OCI-LY1 (cell line): ENCODE measurements at regions not wholly inside any gene's neighbourhood (a gene's known extent, or its start where the extent isn't known, plus 50 kb on each side); places are given as distances from the start of the nearest gene placed in this dataset.
"Not testable (repeated sequence)": the region's sequence is repeated elsewhere in the genome, so short reads cannot be mapped to it uniquely, and the experiment has no call there.

ENCODE experiments used
- H2AFZ ChIP-seq: fragments of 200-600 bp; sonication (generic), shearing (Covaris generic); 2 replicates; pipeline ENCODE4 v1.6.0; 2014; ENCODE audit warnings: antibody characterized with exemption, mild to moderate bottlenecking, low read length
- H3F3A ChIP-seq: fragments of 200-600 bp; sonication (generic), shearing (Covaris generic); 2 replicates; pipeline ENCODE4 v1.6.0; 2014; ENCODE audit warnings: mild to moderate bottlenecking, antibody characterized with exemption, low read length, moderate library complexity; ENCODE audit not compliant: insufficient read depth
- H3K27ac ChIP-seq: fragments of 200-600 bp; sonication (generic); 2 replicates; pipeline ENCODE4 v1.5.1; 2014; ENCODE audit warnings: low read length, mixed run types, mild to moderate bottlenecking, low read depth; ENCODE audit not compliant: poor library complexity, severe bottlenecking
- H3K27me3 ChIP-seq: fragments of 200-600 bp; sonication (generic); 2 replicates; pipeline ENCODE4 v1.6.0; 2014; ENCODE audit warnings: antibody characterized with exemption, mild to moderate bottlenecking, low read length, moderate library complexity; ENCODE audit not compliant: insufficient read depth
- H3K36me3 ChIP-seq: fragments of 200-600 bp; sonication (generic); 2 replicates; pipeline ENCODE4 v1.6.1; 2014; ENCODE audit warnings: mild to moderate bottlenecking, antibody characterized with exemption, low read length, moderate library complexity, mixed read lengths; ENCODE audit not compliant: insufficient read depth
- H3K4me1 ChIP-seq: fragments of 200-600 bp; sonication (generic); 2 replicates; pipeline ENCODE4 v1.5.1; 2014; ENCODE audit warnings: mild to moderate bottlenecking, low read length, moderate library complexity; ENCODE audit not compliant: insufficient read depth, severe bottlenecking
- H3K4me2 ChIP-seq: fragments of 200-600 bp; sonication (generic), shearing (Covaris generic); 2 replicates; pipeline ENCODE4 v1.6.1; 2014; ENCODE audit warnings: low read length
- H3K4me3 ChIP-seq: fragments of 200-600 bp; sonication (generic); 2 replicates; pipeline ENCODE4 v1.5.1; 2014; ENCODE audit warnings: low read length, low read depth, mild to moderate bottlenecking, mixed read lengths; ENCODE audit not compliant: poor library complexity, severe bottlenecking
- H3K79me2 ChIP-seq: fragments of 200-600 bp; shearing (Covaris generic); 2 replicates; pipeline ENCODE4 v1.6.1; 2016; ENCODE audit warnings: mixed run types, low read length, mixed read lengths; ENCODE audit not compliant: insufficient read depth
- H3K9ac ChIP-seq: fragments of 200-600 bp; sonication (generic), shearing (Covaris generic); 2 replicates; pipeline ENCODE4 v1.6.1; 2014; ENCODE audit warnings: mild to moderate bottlenecking, low read length, mixed read lengths
- H3K9me2 ChIP-seq: fragments of 200-600 bp; sonication (generic), shearing (Covaris generic); 2 replicates; pipeline ENCODE4 v1.6.1; 2014; ENCODE audit warnings: low read depth, mild to moderate bottlenecking, low read length, mixed read lengths
- H3K9me3 ChIP-seq: fragments of 200-600 bp; shearing (Covaris generic); 2 replicates; pipeline ENCODE4 v1.6.1; 2014; ENCODE audit warnings: low read length, mixed read lengths
- H4K20me1 ChIP-seq: fragments of 200-600 bp; sonication (generic), shearing (Covaris generic); 2 replicates; pipeline ENCODE4 v1.6.0; 2016; ENCODE audit warnings: mild to moderate bottlenecking, low read length; ENCODE audit not compliant: insufficient read depth
- EZH2 ChIP-seq: fragments of 200-600 bp; sonication (generic), shearing (Covaris generic); IDR thresholded peaks from 2 replicates; pipeline ENCODE4 v1.8.0; 2017; ENCODE audit warnings: borderline replicate concordance, mixed run types, mild to moderate bottlenecking, antibody characterized with exemption, low read length, moderate library complexity, mixed read lengths
- TF ChIP-seq, protein P1 (sequence below): fragments of 200-600 bp; sonication (generic), shearing (Covaris generic); IDR thresholded peaks from 2 replicates; pipeline ENCODE4 v1.5.1; 2017; ENCODE audit warnings: mild to moderate bottlenecking, antibody characterized with exemption, low read length, moderate library complexity, mixed read lengths

- Histone ChIP-seq H3K9ac (no peak overlapping the region), H3K27me3 (no peaks in the 10 kb centered on the region), H3K4me3 (no peak overlapping the region), H3K9me2 (no peaks in the 10 kb centered on the region), H3K4me2 (no peak overlapping the region), H3F3A (no peaks in the 10 kb centered on the region), H3K79me2 (no peaks in the 10 kb centered on the region), H3K27ac (no peak overlapping the region), H4K20me1 (no peaks in the 10 kb centered on the region), H3K4me1 (no peaks in the 10 kb centered on the region), H2AFZ (no peak overlapping the region), H3K9me3 (no peaks in the 10 kb centered on the region), H3K36me3 (no peaks in the 10 kb centered on the region)
- TF ChIP-seq, protein P1, sequence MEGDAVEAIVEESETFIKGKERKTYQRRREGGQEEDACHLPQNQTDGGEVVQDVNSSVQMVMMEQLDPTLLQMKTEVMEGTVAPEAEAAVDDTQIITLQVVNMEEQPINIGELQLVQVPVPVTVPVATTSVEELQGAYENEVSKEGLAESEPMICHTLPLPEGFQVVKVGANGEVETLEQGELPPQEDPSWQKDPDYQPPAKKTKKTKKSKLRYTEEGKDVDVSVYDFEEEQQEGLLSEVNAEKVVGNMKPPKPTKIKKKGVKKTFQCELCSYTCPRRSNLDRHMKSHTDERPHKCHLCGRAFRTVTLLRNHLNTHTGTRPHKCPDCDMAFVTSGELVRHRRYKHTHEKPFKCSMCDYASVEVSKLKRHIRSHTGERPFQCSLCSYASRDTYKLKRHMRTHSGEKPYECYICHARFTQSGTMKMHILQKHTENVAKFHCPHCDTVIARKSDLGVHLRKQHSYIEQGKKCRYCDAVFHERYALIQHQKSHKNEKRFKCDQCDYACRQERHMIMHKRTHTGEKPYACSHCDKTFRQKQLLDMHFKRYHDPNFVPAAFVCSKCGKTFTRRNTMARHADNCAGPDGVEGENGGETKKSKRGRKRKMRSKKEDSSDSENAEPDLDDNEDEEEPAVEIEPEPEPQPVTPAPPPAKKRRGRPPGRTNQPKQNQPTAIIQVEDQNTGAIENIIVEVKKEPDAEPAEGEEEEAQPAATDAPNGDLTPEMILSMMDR: no peak
- no peak for TF ChIP-seq EZH2
These were observed 639.4 kb downstream of the SLC16A7 start for GRCh38 chr12:60235261-60235660.

- not testable (repeated sequence) for H3K4me3 ChIP-seq, H3K9me3 ChIP-seq, H3K4me2 ChIP-seq, H3K27me3 ChIP-seq, H3K4me1 ChIP-seq, H3K9me2 ChIP-seq, H3K27ac ChIP-seq, H4K20me1 ChIP-seq, H3K79me2 ChIP-seq, H3F3A ChIP-seq, H3K9ac ChIP-seq, H2AFZ ChIP-seq, H3K36me3 ChIP-seq
These were observed 640.6 kb downstream of the SLC16A7 start for GRCh38 chr12:60236416-60236815.

GRCh38 chr12:60240891-60241290 lies 645.1 kb downstream of the SLC16A7 start:
- no peaks in the 10 kb centered on the region for H3K9me2 ChIP-seq
- no peak overlapping the region for H3K4me3 ChIP-seq
- H3K9me3 ChIP-seq: no peaks in the 10 kb centered on the region
- H2AFZ ChIP-seq: no peak overlapping the region
- H3K27ac ChIP-seq: no peak overlapping the region
- H3K27me3 ChIP-seq: no peaks in the 10 kb centered on the region
- no peaks in the 10 kb centered on the region for H3F3A ChIP-seq
- TF ChIP-seq, protein P1: no peak
- TF ChIP-seq EZH2: no peak
- H3K79me2 ChIP-seq: no peaks in the 10 kb centered on the region
- no peaks in the 10 kb centered on the region for H3K36me3 ChIP-seq
- H4K20me1 ChIP-seq: no peaks in the 10 kb centered on the region
- H3K4me1 ChIP-seq: no peaks in the 10 kb centered on the region
- no peak overlapping the region for H3K4me2 ChIP-seq
- no peak overlapping the region for H3K9ac ChIP-seq

DNA sequence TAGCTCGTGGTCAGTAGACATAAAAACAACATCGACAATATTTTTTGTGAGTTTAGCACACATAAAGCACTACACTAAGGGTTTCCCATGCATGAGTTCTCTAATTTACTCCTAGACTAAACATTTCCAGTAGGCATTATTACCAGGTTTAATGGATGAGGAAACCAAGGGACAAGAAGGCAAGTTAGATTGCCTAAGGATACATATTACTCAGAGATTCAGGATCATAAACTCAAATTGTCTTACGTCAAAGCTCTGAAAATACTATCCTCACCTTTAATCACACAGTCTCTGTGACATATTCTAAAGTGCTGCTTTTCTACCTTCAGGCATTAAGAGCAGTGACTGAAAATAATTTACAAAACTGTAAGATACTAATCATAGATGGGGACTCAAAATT lies 655.3 kb downstream of the SLC16A7 start:
- Histone ChIP-seq H3K4me3 (no peak overlapping the region), H2AFZ (no peak overlapping the region), H3K79me2 (no peaks in the 10 kb centered on the region)

More for the DNA sequence above, 655.3 kb downstream of the SLC16A7 start:
- Histone ChIP-seq H3K4me2 (no peak overlapping the region), H3K27ac (no peak overlapping the region), H3F3A (no peaks in the 10 kb centered on the region), H3K36me3 (no peaks in the 10 kb centered on the region), H3K4me1 (no peaks in the 10 kb centered on the region), H3K9ac (no peak overlapping the region), H3K9me2 (no peaks in the 10 kb centered on the region), H3K27me3 (no peaks in the 10 kb centered on the region), H4K20me1 (no peaks in the 10 kb centered on the region), H3K9me3 (no peaks in the 10 kb centered on the region)
- TF ChIP-seq, protein P1: no peak
